ENCODE measurements at regions not wholly inside any gene's neighbourhood (a gene's known extent, or its start where the extent isn't known, plus 50 kb on each side); places are given as distances from the start of the nearest gene placed in this dataset.
"Not testable (repeated sequence)": the region's sequence is repeated elsewhere in the genome, so short reads cannot be mapped to it uniquely, and the experiment has no call there.

DNA sequence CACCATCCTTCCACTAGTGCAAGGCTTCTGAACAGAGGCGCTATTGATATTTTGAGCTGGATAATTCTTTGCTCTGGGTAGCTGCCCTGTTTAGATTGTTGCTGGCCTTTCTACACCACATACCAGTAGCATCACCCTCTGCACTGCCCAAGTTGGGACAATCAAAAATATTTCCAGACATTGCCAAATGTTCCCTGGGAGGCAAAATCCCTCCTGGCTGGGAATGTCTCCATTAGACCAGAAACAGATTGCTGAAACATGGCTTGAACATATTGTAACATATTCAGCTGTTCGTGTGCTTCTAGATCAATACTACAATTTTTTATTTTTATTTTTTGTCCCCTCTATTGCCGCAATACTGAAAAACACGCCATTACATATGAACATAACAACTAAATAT, 174.6 kb downstream of the ABCA8 start:
- DNase-seq = no peak

DNA sequence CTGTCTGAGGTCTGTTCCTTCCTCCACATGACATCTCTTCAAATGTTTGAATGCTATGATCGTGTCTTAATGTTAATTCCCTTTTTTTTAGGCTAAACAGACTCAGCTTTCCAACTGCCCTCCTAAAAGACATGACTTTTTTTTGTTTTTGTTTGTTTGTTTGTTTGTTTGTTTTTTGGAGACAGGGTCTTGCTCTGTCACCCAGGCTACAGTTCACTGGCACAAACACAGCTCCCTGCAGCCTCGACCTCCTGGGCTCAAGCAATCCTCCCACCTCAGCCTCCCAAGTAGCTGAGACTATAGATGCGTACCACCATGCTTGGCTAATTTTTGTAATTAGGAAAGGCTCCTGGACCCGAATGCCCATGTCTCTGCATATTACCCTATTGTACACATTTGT, 176.5 kb downstream of the ABCA8 start:
- no peak for DNase-seq

DNA sequence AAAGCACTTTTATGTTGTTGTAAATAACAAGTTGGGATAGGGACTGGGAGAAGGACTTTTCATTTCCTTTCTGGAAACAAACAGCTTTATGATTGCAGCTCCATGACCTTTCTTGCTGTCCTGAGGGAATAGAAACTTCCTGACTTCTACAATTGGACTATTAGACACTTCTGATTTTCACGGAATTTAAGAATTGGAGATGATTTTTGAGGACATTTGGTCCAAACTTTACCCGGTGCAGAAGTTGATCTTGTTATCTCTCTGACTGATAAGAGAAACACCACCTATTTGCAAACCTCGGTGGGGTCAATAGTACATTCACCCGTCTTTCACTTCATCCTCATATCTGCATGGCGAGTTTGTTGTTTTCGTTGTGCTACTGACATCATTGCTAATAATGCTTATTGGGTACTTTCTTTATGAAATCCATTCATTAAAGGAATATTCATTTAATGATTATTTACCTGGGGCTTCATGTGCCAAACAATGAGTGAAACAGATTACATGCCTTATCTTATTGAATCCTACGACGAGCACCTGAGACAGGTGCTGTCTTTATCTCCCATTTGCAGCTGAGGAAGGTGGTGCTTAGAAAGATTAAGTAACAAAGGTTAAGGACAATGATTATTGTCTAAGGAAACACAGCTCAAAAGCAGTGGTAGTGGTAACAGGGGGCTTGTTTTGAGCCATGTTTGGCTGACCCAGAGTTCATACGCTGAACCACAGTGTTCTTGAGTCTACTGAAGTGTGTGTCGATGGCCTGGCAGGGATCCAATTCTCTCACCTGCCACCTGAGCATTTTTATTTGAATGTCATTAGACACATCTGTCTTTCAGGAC, 176.9 kb upstream of the FAM20A start:
- DNase-seq = no peak

DNA sequence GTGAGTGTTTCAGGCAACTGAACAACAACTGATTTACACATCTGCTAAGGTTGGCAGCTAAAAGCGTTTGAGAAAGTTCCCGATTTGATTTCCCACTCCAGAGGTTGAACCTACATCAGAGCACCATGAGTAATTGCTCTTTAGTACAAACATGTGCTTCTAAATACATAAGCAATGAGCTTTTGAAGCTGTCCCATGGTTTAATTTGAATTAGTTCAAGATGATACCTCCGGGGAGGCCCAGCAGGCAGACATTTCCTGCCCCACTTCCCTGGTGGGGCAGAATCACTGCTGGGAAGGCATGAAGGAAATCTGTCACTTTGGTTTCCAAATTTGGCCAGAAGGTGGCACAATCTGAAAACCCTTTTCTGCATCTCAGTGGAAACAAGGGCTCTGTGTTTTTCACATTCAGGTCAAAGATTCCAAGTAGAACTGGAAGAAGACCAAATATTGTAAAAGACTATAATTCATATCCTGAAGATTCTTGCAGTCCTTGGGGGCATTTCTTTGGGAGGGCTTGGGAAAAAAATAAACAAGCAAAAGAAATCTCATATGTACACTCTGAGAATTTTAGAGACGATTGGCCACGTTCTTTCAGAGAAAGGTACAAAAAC, 176.2 kb upstream of the FAM20A start:
- DNase-seq = no peak

DNA sequence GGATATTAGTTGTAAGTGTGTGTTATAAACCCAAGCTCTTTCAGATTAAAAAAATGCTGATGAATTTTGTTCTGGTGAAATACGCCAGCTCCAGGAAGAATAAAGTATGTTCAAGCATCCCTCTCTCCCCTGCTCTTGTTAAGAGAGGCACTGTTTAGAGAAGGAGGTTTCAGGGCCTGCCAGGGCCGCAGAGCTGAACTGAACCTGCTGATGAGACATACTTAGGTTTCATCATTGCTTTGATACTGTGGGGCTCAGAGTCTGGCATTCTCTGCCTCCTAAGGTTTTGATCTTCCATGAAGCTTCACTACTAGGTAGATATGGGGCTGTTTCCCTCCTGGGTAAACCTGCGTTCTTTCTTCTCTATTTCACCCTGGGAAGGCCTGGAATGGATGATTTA, 175.3 kb upstream of the FAM20A start:
- no peak for DNase-seq

DNA sequence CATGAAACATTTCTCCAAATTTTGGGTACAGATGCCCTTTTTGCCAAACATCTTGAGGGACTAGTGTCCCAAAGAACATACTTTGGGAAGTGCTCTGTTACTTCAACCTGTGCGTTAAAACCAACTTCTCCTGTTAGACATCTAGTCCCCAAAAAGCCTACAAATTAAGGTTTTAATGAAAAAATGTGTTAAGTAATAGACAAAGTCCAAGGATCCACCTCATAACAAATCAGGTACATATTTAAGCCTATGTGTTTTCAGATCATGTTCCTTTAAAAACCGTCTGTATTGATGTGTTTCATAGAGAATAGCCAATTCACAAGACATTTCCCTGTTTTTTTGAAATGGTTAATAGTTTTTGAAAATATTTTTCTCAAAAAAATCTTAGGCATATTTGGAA, 174.8 kb upstream of the FAM20A start:
- no peak for DNase-seq

DNA sequence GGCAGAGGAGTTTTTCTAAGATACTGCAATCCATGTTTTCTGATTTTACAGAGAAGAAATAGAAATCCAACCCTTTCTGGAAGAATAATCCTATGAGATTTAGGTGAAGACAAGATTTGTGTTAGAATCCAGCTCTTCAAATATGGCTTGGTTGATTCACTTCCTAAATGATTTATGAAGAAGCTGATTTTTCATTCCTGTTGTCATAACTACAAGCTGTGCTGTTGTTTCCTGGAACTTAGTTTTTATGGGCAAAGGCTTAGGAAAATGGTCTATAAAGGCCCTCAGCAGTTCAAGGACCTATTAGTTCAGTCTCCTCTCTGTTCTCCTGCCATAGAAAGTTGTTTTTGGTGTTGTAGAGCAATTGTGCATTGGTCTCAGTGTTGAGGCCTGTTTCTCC, 174.2 kb upstream of the FAM20A start:
- DNase-seq = no peak

DNA sequence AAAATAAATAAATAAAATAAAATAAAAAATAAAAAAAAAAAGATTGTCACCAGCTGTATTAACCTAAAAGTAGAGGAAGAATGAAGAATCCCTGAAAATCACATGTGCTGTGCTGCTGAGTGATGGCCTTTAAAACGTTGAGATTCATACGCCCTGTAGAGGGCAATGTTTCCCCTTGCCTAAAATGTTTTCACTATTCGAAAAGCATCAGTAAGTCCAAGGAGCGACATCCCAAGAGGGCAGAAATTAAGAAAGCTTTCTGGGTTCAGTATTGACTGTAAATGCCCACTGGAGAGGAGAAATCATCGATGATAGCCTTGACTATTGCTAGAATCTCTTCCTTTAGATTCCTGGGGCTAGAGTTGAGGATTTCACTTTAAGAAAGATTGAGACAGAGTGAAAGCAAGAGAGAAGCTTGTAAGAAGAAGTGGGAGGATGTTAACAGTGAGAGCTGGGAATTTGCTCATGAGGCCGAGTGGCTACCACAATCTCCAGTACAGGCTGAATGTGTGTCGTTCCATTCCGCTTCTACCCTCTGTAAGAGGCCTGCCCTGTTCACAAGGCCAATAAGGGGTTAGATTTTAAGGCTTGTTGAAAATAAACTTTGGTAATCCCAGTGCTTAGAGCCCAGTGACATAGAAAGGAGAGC, 170.8 kb upstream of the FAM20A start:
- no peak for DNase-seq

DNA sequence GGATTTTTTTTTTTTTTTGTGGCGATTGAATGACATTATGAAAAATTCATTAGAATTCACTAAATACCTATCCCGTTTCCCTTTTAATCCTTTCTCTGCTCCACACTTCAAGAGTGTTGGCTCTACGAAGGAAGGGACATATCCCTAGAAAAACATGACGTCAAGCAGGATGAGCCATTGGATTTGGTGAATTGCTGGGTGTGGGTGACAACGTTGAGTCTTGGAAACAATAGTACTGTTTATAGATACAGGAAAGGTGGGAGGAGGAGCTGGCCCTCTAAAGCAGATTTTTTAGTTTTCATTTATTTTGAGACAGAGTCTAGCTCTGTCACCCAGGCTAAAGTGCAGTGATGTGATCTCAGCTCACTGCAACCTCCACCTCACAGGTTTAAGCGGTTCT, 167.6 kb upstream of the FAM20A start:
- no peak for DNase-seq

DNA sequence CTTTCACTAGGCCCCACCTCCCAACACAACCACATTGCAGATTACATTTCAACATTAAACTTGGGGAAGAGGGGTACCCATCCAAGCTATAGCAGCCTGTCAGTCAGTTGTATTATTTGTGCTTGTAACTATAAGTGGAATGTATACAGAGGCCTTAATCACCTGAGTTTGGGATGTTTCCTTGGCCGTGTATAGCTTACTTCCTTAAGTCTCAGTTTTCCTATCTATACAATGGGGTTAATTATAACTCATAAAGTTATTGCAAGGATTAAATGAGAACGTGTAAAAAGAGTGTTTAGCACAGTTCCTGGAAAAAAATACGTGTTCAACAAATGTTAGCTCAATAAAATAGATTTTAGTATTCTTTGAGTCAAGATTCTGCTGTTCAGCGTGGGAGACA, 165.5 kb upstream of the FAM20A start:
- no peak for DNase-seq

DNA sequence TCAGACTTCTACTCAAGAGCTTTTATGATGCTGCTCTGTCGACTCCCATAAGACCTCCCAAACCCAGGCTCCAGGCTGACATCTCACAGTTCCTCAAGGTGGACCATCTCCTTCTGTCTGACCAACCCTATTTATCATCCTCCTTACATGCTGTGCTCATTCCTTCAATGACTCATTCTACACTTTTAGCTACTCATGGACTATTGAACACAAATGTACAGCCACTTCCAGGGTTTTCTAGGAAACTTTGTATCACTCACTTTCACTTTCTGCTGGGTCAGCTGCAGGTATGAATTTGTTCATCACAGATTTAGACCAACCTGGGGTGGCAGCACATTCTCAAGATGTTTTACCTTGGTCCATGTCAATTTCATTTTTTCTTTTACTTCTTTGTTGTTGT, 162.4 kb upstream of the FAM20A start:
- no peak for DNase-seq

DNA sequence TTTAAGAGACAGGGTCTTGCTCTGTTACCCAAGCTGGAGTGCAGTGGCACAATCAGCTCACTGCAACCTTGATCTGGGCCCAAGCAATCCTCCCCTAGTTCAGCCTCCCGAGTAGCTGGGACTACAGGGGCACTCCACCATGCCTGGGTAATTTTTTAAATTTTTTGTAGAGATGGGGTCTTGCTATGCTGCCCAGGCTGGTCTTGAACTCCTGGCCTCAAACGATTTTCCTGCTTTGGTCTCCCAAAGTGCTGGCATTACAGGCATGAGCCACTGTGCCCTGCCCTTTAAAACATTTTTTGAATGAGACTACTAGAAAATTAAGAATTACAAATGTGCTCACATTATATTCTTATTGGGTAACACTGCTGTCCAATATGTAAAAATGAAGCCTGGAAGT, 161.7 kb upstream of the FAM20A start:
- no peak for DNase-seq

DNA sequence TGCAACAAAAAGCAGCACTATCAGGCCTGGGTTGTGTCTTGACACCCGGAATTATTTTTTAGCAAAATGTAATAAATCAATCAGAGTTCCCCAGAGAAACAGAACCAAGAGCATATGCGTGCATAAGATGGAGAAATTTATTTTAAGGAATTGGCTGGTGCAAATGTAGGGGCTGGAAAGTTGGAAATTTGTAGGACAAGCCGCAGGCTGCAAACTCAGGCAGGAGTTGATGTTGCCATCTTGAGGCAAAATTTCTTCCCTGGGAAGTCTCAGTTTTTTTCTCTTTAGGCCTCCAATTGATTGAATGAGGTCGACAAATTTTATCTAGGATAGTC, 158.9 kb upstream of the FAM20A start:
- no peak for DNase-seq

DNA sequence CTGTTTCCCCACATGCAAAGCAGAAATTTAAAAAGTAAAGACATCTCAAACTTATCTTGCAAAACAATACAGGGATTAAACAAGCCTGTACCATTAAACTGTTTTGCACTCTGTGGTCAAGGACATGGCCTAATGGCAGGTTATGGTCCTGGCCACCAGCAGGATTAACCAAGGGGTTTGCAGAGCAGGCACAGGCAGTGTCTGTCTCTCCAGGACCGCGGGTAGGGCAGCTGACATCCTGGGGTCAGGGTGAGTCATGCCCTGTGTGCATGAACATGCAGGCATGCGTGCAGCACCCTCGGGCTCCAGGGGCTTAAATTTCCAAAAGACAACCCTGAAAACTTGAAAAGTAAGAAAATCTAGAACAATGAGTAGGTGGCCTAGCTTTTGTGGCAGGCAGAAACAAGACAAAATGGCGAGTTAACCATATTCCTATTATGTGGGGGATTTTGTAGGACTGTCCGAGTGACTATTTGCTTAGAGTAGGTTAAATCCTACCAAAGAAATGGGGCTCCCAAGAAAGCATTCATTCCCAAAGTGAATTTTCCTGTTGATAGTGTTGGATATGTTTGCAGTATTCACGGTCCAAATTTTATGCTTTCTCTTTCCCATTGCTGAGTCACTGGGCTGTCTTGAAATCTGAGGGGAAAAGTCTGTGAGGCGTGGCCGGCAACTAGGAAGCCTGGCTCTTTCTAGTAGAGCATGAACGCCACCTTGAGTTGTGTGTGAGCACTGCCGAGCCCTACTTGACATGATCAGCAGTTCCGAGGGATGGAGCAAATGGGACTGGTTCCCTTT, 158.4 kb upstream of the FAM20A start:
- DNase-seq = peak; percentile 37

DNA sequence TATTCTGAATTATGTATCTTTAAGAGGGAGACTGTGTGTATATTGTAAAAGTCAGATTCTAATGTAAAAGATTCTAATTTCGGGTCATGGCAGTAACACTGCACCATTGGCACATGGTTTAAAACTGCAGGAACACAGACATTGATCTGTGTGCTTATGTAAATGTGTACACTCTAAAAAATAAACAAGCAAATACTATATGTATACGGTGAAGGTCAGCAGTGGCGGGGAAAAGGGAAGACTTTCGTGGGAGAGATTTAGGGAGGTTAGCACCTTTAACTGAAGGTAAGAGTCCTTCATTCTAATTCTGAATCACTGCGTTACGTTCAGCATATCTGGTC, 157.8 kb upstream of the FAM20A start:
- DNase-seq = no peak

DNA sequence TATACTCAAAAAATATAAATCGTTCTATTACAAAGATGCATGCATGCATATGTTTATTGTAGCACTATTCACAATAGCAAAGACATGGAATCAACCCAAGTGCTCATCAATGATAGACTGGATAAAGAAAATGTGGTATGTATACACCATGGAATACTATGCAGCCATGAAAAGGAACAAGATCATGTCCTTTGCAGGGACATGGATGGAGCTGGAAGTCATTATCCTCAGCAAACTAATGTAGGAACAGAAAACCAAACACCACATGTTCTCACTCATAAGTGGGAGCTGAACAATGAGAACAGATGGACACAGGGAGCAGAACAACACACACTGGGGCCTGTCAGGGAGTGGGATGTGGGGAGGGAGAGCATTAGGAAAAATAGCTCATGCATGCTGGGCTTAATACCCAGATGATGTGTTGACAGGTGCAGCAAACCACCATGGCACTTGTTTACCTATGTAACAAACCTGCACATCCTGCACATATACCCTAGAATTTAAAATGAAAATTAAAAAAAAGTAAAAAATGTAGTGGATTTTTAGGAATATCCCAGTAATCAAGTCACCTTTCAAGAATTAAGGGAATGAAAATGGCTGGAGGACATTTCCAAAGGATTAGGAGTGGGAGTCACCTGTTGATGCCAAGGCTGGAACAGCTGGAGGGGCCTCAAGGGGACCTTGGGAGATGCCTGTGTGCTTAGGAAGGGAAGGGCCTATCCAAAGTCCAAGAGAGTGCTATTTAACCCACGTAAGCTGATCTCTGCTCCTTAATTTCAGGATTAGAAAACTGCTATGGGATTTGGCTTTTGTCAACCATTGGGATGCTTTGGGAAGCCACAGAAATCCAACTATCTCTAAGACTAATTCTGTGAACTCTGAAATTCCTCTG, 156.9 kb upstream of the FAM20A start:
- DNase-seq = not testable (repeated sequence)

DNA sequence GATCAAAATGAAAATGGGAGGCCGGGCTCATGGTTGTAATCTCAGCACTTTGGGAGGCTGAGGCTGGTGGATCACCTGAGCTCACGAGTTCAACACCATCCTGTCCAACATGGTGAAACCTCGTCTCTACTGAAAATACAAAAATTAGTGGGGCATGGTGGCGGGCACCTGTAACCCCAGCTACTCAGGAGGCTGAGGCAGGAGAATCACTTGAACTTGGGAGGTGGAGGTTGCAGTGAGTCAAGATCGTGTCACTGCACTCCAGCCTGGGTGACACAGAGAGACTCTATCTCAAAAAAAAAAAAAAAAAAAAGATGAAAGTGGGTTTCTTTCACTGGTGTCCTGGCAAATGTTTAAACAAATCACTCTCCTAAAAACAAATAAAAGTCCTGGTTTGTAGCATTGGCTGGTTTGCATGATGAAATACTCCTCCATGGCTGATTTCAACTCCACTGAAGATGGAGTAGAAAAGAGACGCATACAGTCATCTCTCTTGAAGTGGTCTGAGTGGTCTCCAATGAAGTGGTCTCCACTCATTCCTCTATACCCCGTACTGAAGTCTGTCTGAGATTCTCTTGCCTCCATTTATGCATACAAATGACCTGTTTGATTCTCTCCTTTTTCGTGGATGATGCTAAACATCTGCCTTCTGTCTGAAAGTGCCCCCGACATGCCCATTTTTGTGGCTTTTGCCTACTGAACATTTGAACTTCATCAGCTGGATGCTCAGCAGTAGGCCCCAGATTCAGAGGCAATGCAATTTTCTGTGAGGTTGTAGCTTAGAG, 153.0 kb upstream of the FAM20A start:
- no peak for DNase-seq

DNA sequence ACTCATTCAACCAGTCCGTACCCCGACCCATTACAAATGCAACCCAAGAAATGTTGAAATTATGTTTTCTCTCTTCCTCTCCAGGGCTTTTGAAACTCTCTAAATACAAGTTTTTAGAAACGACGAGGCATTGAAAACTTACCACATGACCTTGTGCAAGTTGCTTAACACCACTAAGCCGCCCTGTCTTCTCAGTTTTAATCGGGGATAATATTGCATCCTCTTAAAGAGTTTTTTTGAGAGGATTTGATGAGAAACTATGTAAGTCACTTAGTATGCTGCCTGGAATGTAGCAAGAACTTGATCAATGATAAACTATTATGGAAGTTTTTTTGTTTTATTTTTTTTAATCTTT, 149.0 kb upstream of the FAM20A start:
- no peak for DNase-seq

DNA sequence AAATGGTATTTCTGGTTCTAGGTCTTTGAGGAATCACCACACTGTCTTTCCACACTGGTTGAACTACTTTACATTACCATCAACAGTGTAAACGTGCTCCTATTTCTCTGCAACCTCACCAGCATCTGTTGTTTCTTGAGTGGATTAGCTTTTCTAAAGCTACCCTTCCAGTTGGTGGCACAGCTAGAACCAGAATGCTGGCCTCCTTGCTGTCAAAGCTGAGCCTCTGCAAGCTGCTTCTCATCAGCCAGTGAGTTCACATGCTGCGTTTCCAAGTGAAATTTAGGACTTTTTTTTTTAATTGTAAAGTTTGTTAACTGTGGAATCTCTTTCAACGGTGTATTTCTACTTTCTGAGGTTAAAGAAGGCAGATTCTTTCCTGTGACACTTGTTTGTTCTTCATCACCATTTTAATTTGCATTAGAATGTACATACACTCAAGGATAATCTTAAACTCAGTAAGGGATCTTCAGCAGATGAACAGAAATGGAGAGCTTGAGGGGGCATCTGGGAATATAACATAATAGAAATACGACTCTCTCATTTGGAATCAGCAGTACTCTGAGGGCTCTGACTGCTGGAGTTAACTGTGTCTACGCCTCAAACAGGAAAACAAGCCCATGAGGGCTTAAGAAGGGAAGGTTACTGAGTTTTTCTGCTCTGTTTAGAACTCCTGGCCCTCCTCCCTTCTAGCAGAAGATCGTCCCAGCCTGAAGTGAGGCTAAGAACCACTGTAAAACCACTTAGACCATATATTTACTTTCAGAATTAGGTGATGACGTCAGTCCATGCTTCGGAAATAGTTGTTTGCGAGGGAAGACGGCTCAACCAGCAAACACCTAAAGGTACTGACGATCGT, 148.4 kb upstream of the FAM20A start:
- DNase-seq = no peak

DNA sequence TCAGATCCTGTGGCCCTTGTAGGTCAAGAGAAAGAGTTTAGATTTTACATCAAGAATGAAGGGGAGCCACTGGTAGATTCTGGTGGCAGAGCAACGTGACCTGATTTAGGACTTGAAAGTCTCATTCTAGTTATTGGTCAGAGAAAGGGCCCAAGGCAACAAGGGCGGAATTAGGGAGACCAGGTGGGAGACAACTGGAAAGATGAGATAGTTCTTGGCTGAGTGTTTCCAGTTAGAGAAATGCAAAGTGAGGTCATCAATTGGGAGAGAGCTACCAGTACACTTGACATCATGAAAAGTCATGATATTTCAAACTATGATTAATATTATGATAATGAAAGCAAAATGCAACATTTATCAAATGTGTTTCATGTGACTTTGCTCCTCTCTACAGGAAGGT, 147.2 kb upstream of the FAM20A start:
- DNase-seq = no peak

All from 8988T (cell line).